IPS DF 6.9 (cell line): ENCODE measurements at regions not wholly inside any gene's neighbourhood (a gene's known extent, or its start where the extent isn't known, plus 50 kb on each side); places are given as distances from the start of the nearest gene placed in this dataset.

Experiments
- DNase-seq: peaks from one replicate; pipeline ENCODE4 v3.0.0-alpha.2; 2013; ENCODE audit warnings: low read depth, low spot score
- H3K27ac ChIP-seq: one replicate; pipeline ENCODE4 v1.5.1; 2013; ENCODE audit warnings: low read length, control low read depth
- H3K27me3 ChIP-seq: 2 replicates; pipeline ENCODE4 v1.6.1; 2013; ENCODE audit warnings: mild to moderate bottlenecking, low read length; ENCODE audit not compliant: control insufficient read depth, insufficient read depth
- H3K36me3 ChIP-seq: 2 replicates; pipeline ENCODE4 v1.6.1; 2013; ENCODE audit warnings: low read length; ENCODE audit not compliant: control insufficient read depth, insufficient read depth
- H3K4me1 ChIP-seq: 2 replicates; pipeline ENCODE4 v1.6.1; 2013; ENCODE audit warnings: low read length; ENCODE audit not compliant: control insufficient read depth, insufficient read depth
- H3K4me3 ChIP-seq: 2 replicates; pipeline ENCODE4 v1.5.1; 2013; ENCODE audit warnings: mild to moderate bottlenecking, low read length
- H3K9me3 ChIP-seq: 2 replicates; pipeline ENCODE4 v1.6.1; 2013; ENCODE audit warnings: low read length, inconsistent platforms; ENCODE audit not compliant: control insufficient read depth, insufficient read depth
- WGBS: extraction: QIAGEN DNeasy Blood & Tissue Kit; methylation state at CpG from one replicate; pipeline ENCODE4 v1.1.7; 2013; ENCODE audit warnings: mixed read lengths, missing lambda C conversion rate; ENCODE audit not compliant: insufficient read length, insufficient coverage; 5-methylcytosine and 5-hydroxymethylcytosine counted together

DNA sequence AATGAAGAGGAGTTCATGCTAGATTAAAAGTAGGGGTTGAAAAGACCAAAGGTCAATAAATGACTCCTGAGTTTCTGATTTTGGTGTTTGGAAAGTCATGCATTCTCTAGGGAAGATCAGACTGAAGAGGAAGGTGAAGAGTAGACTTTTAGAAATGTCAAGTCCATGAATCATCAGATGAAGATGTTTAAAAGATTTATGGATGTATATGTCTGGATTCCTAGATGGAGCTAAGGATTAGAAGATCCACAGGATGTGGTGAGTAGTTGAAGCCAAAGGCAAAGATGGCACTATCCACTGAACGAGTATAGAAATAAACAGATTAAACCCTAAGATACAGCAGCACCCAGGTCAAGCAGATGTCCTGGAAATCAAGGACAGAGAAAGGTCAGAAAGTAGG is 298.5 kb downstream of the GPAM start:
- Histone ChIP-seq H3K9me3 (no peaks in the 10 kb centered on the region), H3K27ac (no peak overlapping the region), H3K4me3 (no peak overlapping the region), H3K27me3 (no peaks in the 10 kb centered on the region), H3K36me3 (no peaks in the 10 kb centered on the region), H3K4me1 (no peaks in the 10 kb centered on the region)
- DNase-seq, result no peak
- no CpG with 5 or more reads among the region's 1 CpG for WGBS

DNA sequence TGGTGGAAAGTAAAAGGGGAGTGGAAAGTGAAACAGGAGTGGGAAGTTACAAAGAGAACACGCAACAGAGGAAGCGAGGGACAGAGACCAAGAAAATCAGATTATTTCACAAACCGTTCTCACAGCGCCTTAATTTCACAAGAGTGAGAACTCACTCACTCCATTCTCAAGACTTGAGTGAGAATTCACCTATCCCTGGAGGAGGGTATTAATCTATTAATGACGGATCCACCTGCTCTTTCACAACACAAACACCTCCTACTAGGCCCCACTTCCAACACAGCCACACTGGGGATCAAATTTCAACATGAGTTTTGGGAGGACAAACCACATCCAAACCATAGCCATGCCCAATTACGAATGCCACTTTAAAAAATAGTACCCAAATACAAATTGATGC is 297.6 kb downstream of the GPAM start:
- H3K9me3 ChIP-seq, result no peaks in the 10 kb centered on the region
- DNase-seq, result no peak
- no peaks in the 10 kb centered on the region for H3K36me3 ChIP-seq
- no peaks in the 10 kb centered on the region for H3K27me3 ChIP-seq
- H3K27ac ChIP-seq, result no peak overlapping the region
- no CpG with 5 or more reads among the region's 6 CpGs for whole genome bisulfite sequencing
- no peak overlapping the region for H3K4me3 ChIP-seq
- H3K4me1 ChIP-seq, result no peaks in the 10 kb centered on the region

DNA sequence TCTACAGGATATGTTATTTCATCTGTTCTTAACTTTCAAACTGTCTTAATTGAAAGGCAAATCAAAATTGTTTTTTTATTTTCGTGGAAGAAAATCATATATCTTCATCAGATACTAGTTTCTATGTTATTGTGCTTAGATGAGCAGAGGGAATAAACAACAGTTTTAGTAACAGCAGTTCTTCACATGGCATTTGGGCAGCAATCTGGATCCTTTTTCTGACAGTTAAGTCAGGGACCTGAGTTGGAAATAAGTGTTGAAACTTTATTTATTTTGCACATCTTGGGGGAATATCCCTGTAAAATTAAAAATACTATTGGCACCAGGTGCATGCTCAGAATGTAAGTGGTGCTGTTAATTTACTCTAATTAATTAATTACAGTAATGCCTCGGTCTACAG is 296.3 kb downstream of the GPAM start:
- WGBS, result no CpG with 5 or more reads among the region's 2 CpGs
- H3K27ac ChIP-seq, result no peak overlapping the region
- H3K27me3 ChIP-seq, result no peaks in the 10 kb centered on the region
- no peaks in the 10 kb centered on the region for H3K36me3 ChIP-seq
- no peaks in the 10 kb centered on the region for H3K4me1 ChIP-seq
- no peak for DNase-seq
- no peaks in the 10 kb centered on the region for H3K9me3 ChIP-seq
- no peak overlapping the region for H3K4me3 ChIP-seq

DNA sequence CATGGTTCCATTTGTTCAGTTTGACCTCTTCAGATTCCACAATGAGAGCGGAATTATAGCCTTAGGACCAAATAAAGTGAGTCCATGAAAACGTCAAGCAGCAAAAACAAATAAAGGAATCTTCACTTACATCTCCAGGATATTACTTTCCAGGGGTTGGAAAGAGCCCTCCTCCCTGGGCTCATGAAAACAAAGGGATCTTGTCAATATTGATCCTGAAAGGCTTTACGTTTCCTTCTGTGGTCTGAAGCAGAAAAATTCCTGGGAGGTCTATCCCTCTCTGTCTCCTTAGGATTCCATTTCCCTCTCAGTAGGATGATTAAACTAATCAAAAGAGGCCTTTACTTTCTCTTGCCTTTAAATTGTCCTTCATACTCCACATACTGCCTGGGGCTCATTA is 293.5 kb downstream of the GPAM start:
- H3K27ac ChIP-seq, result no peak overlapping the region
- DNase-seq, result no peak
- no peaks in the 10 kb centered on the region for H3K36me3 ChIP-seq
- no CpG with 5 or more reads among the region's 3 CpGs for WGBS
- no peaks in the 10 kb centered on the region; the same call in 1 of the 2 replicates for H3K4me1 ChIP-seq
- H3K27me3 ChIP-seq, result no peaks in the 10 kb centered on the region
- no peak overlapping the region for H3K4me3 ChIP-seq
- H3K9me3 ChIP-seq, result peaks cover 2% of the 10 kb centered on the region; the same call in 1 of the 2 replicates

DNA sequence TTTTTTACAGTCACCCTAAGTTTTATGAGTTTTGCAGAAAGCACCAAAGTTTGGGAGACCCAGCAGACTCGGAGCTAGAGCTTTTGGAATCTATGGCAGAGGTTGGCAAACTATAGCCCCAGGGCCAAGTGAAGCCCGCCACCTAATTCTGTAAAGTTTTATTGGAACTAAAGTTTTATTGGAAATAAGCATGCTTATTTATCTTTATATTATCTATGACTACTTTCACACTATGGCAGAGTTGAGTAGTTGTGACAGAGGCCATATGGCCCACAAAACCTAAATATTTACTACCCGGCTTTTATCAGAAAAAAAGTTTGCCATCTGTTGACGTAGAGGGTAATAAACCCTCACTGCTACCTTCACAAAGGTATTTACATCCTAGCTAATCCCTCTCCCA is 267.6 kb downstream of the GPAM start:
- no CpG with 5 or more reads among the region's 4 CpGs for WGBS
- Histone ChIP-seq H3K4me3 (no peak overlapping the region), H3K36me3 (no peaks in the 10 kb centered on the region), H3K27me3 (no peaks in the 10 kb centered on the region), H3K4me1 (no peaks in the 10 kb centered on the region), H3K9me3 (no peaks in the 10 kb centered on the region), H3K27ac (no peak overlapping the region)
- no peak for DNase-seq

DNA sequence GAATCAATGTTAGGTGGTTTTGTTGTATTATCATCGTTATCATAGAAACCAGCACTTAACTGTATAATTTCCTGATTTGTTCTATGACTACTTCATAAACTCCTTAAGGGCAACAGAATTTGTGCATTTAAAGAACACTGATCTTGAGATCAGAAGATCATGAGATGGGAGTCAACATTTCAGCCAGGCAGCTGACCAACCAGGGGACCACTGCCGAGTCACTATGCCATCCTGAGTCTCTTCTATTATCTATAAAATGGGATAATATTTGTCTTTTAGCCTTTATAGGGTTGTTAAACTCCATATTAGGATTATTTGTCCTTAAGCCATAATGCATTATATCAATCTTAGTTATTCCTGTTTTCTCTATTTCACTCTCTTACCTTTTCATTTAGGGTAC is 261.7 kb downstream of the GPAM start:
- DNase-seq, result no peak
- H3K27me3 ChIP-seq, result no peaks in the 10 kb centered on the region
- no CpG with 5 or more reads among the region's 2 CpGs for WGBS
- no peak overlapping the region for H3K4me3 ChIP-seq
- no peaks in the 10 kb centered on the region for H3K4me1 ChIP-seq
- no peaks in the 10 kb centered on the region for H3K9me3 ChIP-seq
- H3K27ac ChIP-seq, result no peak overlapping the region
- H3K36me3 ChIP-seq, result no peaks in the 10 kb centered on the region

DNA sequence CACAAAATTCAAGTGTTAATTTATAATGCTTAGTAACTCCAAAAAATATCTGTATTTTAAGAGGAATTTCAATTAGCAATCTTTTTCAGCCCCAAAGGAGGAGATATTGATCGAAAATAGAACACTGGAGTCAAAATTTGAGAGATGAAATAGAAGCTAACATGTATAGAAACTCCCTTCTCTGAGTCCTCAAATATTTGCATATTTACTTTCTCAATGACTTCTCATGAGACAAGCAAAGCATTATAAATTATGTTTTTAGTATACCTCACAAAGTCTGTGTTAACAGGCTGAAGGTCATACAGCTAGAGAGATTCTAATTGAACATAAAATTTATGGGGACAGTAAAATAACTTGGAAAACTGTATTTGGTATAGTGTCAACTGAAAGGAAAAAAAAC is 260.5 kb downstream of the GPAM start:
- Histone ChIP-seq H3K27ac (no peak overlapping the region), H3K27me3 (no peaks in the 10 kb centered on the region), H3K9me3 (no peaks in the 10 kb centered on the region), H3K4me3 (no peak overlapping the region), H3K4me1 (no peaks in the 10 kb centered on the region), H3K36me3 (no peaks in the 10 kb centered on the region)
- no peak for DNase-seq
- WGBS, result no CpG with 5 or more reads among the region's 1 CpG

DNA sequence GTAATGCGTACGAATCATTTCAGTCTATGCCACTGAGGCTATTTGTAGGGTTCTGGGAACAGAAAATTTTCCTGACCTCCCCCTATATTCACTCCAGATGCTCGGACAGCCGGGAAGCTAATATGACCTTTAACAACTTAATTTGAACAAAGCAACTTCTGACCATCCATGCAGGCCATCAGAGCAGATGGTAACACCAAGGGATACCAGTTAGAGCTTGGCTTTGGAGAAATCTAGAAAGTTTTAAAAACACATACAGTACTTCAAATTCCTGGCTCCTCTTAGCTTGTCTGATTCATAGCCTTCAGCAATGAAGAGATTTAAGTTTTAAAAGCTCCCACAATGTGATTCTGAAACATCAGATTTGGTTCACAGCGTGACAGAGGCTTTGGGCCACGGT is 257.3 kb downstream of the GPAM start:
- no peaks in the 10 kb centered on the region for H3K9me3 ChIP-seq
- no peaks in the 10 kb centered on the region for H3K36me3 ChIP-seq
- H3K27ac ChIP-seq, result no peak overlapping the region
- no peaks in the 10 kb centered on the region for H3K4me1 ChIP-seq
- H3K27me3 ChIP-seq, result no peaks in the 10 kb centered on the region
- H3K4me3 ChIP-seq, result no peak overlapping the region
- no peak for DNase-seq
- WGBS, result no CpG with 5 or more reads among the region's 6 CpGs

DNA sequence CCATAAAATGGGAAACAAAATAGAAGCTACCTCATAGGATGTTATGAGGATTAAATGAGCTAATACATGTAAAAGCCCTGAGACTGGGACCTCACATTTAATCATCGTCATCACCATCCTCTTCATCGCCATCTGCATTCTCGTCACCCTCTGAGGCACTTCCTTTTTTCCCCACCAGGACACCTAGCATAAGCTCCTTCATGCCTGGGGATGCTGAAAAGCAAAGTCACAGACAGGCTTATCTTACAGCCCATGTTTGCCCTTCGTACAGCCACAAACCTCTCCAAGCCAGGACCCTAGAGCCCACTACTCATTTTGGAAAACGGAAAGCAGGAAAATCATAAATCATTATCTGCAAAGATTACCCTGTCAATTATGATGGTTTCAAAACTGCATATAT is 249.6 kb downstream of the GPAM start:
- no peaks in the 10 kb centered on the region for H3K36me3 ChIP-seq
- H3K27me3 ChIP-seq, result no peaks in the 10 kb centered on the region
- H3K27ac ChIP-seq, result no peak overlapping the region
- no peak overlapping the region for H3K4me3 ChIP-seq
- WGBS, result no CpG with 5 or more reads among the region's 5 CpGs
- H3K9me3 ChIP-seq, result no peaks in the 10 kb centered on the region
- DNase-seq, result no peak
- no peaks in the 10 kb centered on the region for H3K4me1 ChIP-seq

DNA sequence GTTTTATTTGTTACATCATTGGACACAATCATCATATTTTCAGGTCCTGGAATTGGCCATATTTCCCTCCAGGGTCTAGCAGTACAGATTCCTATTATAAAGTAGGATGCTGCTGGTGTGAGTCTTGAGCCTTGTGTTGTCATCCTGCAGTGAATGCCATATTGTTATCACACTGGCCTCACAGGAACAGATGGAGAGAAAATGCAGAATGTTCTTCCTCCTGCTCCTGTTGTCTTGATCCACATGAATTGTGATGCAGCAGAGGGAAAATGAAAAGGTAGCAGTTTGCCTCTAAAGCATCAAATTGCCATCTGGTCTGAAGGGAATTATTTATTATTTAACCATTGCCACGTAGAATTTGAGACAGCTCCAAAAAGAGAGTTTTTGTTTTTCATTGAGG is 248.6 kb downstream of the GPAM start:
- no peaks in the 10 kb centered on the region for H3K27me3 ChIP-seq
- no CpG with 5 or more reads among the region's 1 CpG for WGBS

DNA sequence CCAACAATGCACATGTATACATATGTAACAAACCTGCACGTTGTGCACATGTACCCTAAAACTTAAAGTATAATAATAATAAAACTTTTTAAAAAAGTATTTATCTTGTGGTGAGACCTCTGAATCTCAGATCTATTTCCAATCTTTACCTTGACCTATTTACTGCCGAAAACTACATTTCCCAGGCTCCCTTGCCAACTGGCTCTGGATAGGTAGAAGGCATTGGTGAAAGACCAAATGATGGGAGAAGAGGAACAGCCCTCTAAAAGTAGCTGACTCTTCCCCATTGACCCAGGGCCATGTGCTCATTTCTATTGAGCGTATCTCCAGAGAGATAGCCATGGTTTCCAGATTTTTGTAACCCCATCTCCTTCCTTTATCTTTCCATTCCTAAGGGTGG is 247.4 kb downstream of the GPAM start:
- H3K4me3 ChIP-seq, result no peak overlapping the region
- no peak overlapping the region for H3K27ac ChIP-seq
- no peaks in the 10 kb centered on the region for H3K36me3 ChIP-seq
- H3K27me3 ChIP-seq, result no peaks in the 10 kb centered on the region
- H3K4me1 ChIP-seq, result no peaks in the 10 kb centered on the region
- no peaks in the 10 kb centered on the region for H3K9me3 ChIP-seq
- no CpG with 5 or more reads among the region's 3 CpGs for WGBS
- DNase-seq, result no peak

More for the DNA sequence above, 248.6 kb downstream of the GPAM start:
- Histone ChIP-seq H3K4me3 (no peak overlapping the region), H3K9me3 (no peaks in the 10 kb centered on the region), H3K4me1 (no peaks in the 10 kb centered on the region), H3K27ac (no peak overlapping the region), H3K36me3 (no peaks in the 10 kb centered on the region)
- no peak for DNase-seq
